Tibial nerve (tissue), 4 donors: ENCODE measurements at regions not wholly inside any gene's neighbourhood (a gene's known extent, or its start where the extent isn't known, plus 50 kb on each side); places are given as distances from the start of the nearest gene placed in this dataset.
A peak's percentile ranks its signal among the peaks of the same experiment; 100 is the strongest.

Source experiments
- DNase-seq, 2 donors: peaks; one replicate each; pipeline ENCODE4 v3.0.0-alpha.2; 2019; ENCODE audit warnings: low spot score in 2 of 2
- H3K27ac ChIP-seq, 4 donors: fragments of 200-600 bp; sonication (generic) in 3 of 4; one replicate each; pipeline ENCODE4 v1.5.1; 2017 to 2019; ENCODE audit warnings: mild to moderate bottlenecking in 1 of 4
- H3K27me3 ChIP-seq, 2 donors: fragments of 200-600 bp; sonication (generic) in 1 of 2; one replicate each; pipeline versions ENCODE4 v1.5.1 to v1.6.0; 2017 to 2019
- H3K36me3 ChIP-seq, 3 donors: fragments of 200-600 bp; sonication (generic); one replicate each; pipeline ENCODE4 v1.5.1; 2018 to 2019
- H3K4me1 ChIP-seq, 4 donors: fragments of 200-600 bp; sonication (generic) in 3 of 4; one replicate each; pipeline ENCODE4 v1.5.1; 2017 to 2019
- H3K4me3 ChIP-seq, 4 donors: fragments of 200-600 bp; sonication (generic) in 3 of 4; one replicate each; pipeline ENCODE4 v1.5.1; 2017 to 2019; ENCODE audit warnings: mild to moderate bottlenecking in 1 of 4, moderate library complexity in 1 of 4
- H3K9me3 ChIP-seq, 4 donors: fragments of 200-600 bp; sonication (generic) in 3 of 4; one replicate each; pipeline ENCODE4 v1.5.1; 2017 to 2019
- CTCF ChIP-seq, 5 experiments: fragments of 200-600 bp in 3 of 5; fragments of 450-650 bp in 2 of 5; sonication (generic) in 3 of 5; IDR thresholded peaks; one replicate each; pipeline ENCODE4 v1.5.1; 2016 to 2019; ENCODE audit warnings: antibody characterized with exemption in 5 of 5, mild to moderate bottlenecking in 3 of 5, moderate library complexity in 2 of 5
- EP300 ChIP-seq, 2 donors: sonication (generic); formaldehyde crosslinking; IDR thresholded peaks; one replicate each; pipeline ENCODE4 v1.6.1; 2017; ENCODE audit warnings: antibody characterized with exemption in 2 of 2, mild to moderate bottlenecking in 1 of 2
- POLR2A ChIP-seq, 2 donors: fragments of 450-650 bp; IDR thresholded peaks; one replicate each; pipeline ENCODE4 v1.6.1; 2017; ENCODE audit warnings: antibody characterized with exemption in 2 of 2, mild to moderate bottlenecking in 2 of 2, moderate library complexity in 2 of 2
- WGBS, 2 donors: methylation state at CpG; one replicate each; pipeline ENCODE4 v1.1.5; 2018; 5-methylcytosine and 5-hydroxymethylcytosine counted together

GRCh38 chrX:20414066-20414465 lies 147.4 kb upstream of the RPS6KA3 start:
- Histone ChIP-seq H3K9me3 (no peaks in the 10 kb centered on the region), H3K4me1 (no peaks in the 10 kb centered on the region), H3K27ac (no peak overlapping the region), H3K36me3 (no peaks in the 10 kb centered on the region), H3K27me3 (no peaks in the 10 kb centered on the region), H3K4me3 (no peak overlapping the region)
- no peak for TF ChIP-seq EP300 (IDR thresholded peaks at IDR 0.05)
- TF ChIP-seq POLR2A (IDR thresholded peaks at IDR 0.05) = no peak
- DNase-seq = no peak
- 60 to 85% methylated on average over 2 of the region's 2 CpGs for WGBS, 2 donors

- WGBS, 2 donors = 67 to 83% methylated on average over 13 to 18 of the region's 18 CpGs
- no peak for TF ChIP-seq EP300 (IDR thresholded peaks at IDR 0.05)
- no peak for TF ChIP-seq CTCF (IDR thresholded peaks at IDR 0.05)
- TF ChIP-seq POLR2A (IDR thresholded peaks at IDR 0.05) = no peak
- Histone ChIP-seq H3K36me3 (no peaks in the 10 kb centered on the region), H3K27ac (peak overlapping the region in 1 of 4 donors; percentile 50), H3K4me1 (no peaks in the 10 kb centered on the region), H3K27me3 (no peaks in the 10 kb centered on the region), H3K4me3 (no peak overlapping the region), H3K9me3 (no peaks in the 10 kb centered on the region)
- peak in 1 of 2 donors; percentile 4 for DNase-seq
Observed at GRCh38 chrX:20412871-20413486, 146.3 kb upstream of the RPS6KA3 start.

GRCh38 chrX:20410540-20410939 lies 143.8 kb upstream of the RPS6KA3 start:
- H3K36me3 ChIP-seq = no peaks in the 10 kb centered on the region
- no peak overlapping the region for H3K27ac ChIP-seq
- no peak for DNase-seq
- H3K9me3 ChIP-seq = no peaks in the 10 kb centered on the region
- TF ChIP-seq EP300 (IDR thresholded peaks at IDR 0.05) (no peak), CTCF (IDR thresholded peaks at IDR 0.05) (no peak), POLR2A (IDR thresholded peaks at IDR 0.05) (no peak)
- no peaks in the 10 kb centered on the region for H3K27me3 ChIP-seq
- 63 to 68% methylated on average over 2 of the region's 2 CpGs for WGBS, 2 donors
- H3K4me3 ChIP-seq = no peak overlapping the region
- H3K4me1 ChIP-seq = no peaks in the 10 kb centered on the region

- no peak for TF ChIP-seq POLR2A (IDR thresholded peaks at IDR 0.05)
- TF ChIP-seq CTCF (IDR thresholded peaks at IDR 0.05) = no peak
- no peak for TF ChIP-seq EP300 (IDR thresholded peaks at IDR 0.05)
- DNase-seq = no peak
- 80 to 82% methylated on average over 6 of the region's 6 CpGs for WGBS, 2 donors
- Histone ChIP-seq H3K27ac (no peak overlapping the region), H3K4me1 (no peaks in the 10 kb centered on the region), H3K4me3 (no peak overlapping the region), H3K9me3 (no peaks in the 10 kb centered on the region), H3K36me3 (no peaks in the 10 kb centered on the region), H3K27me3 (no peaks in the 10 kb centered on the region)
Observed at GRCh38 chrX:20409991-20410390, 143.3 kb upstream of the RPS6KA3 start.

- WGBS, 2 donors = 48 to 53% methylated on average over 3 of the region's 3 CpGs
- no peak for DNase-seq
- no peaks in the 10 kb centered on the region for H3K36me3 ChIP-seq
- H3K4me3 ChIP-seq = no peak overlapping the region
- no peaks in the 10 kb centered on the region for H3K4me1 ChIP-seq
- TF ChIP-seq POLR2A (IDR thresholded peaks at IDR 0.05) = no peak
- no peak for TF ChIP-seq CTCF (IDR thresholded peaks at IDR 0.05)
- no peak for TF ChIP-seq EP300 (IDR thresholded peaks at IDR 0.05)
- H3K27ac ChIP-seq = no peak overlapping the region
- H3K9me3 ChIP-seq = no peaks in the 10 kb centered on the region
- H3K27me3 ChIP-seq = no peaks in the 10 kb centered on the region
Observed at GRCh38 chrX:20402956-20403355, 136.2 kb upstream of the RPS6KA3 start.
